Islet of Langerhans (tissue), 1 donor: ENCODE measurements at regions not wholly inside any gene's neighbourhood (a gene's known extent, or its start where the extent isn't known, plus 50 kb on each side); places are given as distances from the start of the nearest gene placed in this dataset.

Experiments used
- FAIRE-seq: peaks from one replicate; lab custom pipeline; 2011; peaks lifted over from hg19 to GRCh38; lab: Jason Lieb, UNC

DNA sequence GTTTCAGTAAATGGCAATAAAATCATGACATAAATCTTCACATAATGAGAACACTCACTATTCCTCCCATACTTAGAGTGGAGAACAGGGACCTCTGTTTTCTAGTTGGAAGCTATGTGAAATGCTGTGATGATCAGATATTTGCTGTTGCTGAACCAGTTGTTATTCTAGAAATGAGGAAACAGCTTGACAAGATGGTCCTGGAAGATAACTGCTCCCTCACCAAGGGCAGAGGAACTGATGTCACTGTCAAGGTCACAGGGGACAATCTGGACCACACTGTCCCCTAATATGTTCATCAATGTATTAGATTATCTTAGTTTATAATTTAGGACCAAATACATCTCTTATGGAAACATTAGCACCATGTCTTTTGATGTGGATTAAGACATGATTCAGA, 1173.3 kb downstream of the PCDH17 start:
- no peak for FAIRE-seq

DNA sequence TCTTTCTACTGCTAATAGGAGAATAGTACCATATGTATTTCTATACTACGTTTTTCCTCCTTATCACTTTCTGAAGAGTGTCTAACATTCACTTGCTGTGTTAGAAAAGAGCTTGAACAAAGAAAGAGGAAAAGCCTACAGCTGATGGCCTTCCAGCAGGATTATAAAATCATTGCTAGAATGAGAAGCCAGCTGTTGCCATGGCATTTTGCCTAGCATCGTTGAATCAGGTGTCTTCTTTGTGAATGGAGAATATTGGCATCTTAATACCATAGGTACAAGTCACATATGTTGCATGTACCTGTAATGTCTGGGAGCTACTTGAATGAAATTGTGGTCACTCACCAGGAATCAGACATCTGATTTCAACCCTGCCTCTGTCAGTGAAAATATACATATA, 1174.9 kb downstream of the PCDH17 start:
- no peak for FAIRE-seq

DNA sequence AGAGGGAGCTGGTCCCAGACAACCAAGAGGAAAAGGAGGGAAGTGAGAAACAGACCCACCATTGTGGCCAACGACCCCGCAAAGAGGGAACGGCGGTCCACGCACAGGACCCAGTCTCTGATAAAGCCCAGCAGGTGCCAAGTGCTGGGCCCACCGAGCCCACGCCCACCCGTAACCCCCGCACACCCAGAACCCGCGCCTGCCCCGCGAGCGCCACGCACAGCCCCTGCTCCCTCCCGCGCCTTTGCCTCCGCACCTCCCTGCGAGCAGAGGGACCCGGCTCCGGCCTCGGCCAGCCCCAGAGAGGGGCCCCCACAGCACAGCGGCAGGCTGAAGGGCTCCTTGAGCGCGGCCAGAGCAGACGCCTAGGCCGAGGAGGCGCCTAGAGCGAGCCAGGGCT, 1192.2 kb downstream of the PCDH17 start:
- no peak for FAIRE-seq

DNA sequence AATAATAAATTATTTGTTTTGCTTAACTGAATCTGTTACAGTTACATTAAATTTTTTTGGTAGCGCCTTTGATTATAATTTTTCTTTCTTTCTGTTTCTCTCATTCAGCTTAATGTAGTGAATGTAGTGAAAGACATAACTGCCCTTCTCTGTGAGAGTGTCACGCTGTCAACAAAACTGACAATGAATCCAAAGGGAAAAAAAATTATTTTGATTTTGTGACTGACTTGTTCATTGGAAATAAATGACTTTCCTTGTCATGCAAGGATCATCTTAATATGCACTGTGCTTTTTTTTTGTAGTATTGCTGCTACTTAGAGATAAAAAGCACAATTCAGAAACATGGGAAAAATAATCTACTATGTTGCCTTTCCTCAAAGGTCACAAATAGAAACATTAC, 1196.4 kb downstream of the PCDH17 start:
- FAIRE-seq = no peak

DNA sequence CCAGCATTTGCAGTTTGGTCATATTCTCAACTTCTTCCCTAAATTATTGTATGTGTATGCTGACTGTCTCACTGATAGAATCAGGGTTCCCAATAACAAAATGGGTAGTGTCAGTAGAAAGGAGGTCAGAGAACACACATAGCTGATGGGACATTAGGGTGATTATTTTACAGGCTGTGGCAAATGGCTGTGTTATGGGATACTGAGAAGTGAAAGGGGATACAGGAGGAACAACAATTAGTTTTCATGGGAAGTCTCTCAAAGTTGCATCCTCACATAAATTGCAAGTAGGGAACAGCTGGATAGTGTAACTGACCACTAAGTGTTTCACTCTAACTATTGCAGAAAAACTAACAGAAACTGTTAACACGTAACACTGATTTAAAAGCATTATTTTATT, 1199.3 kb downstream of the PCDH17 start:
- no peak for FAIRE-seq

DNA sequence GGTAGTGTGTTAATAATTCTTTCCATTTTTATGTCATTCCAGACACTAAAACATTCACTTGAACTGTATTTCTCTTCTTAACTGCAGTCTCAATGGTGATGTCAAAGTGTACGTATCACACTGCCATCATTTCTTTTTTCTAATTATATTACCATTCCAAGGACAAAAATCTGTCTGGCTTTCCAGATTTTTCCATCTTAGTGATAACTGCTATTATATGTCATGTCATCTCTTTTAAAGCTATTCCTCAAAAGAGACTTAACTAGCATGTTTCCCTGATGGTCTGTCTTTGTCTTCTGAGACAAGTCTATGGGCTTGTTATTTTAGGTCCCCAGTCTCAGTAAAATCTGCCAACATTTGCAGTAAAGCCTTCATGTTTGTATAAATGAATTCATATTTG, 1207.1 kb downstream of the PCDH17 start:
- no peak for FAIRE-seq

DNA sequence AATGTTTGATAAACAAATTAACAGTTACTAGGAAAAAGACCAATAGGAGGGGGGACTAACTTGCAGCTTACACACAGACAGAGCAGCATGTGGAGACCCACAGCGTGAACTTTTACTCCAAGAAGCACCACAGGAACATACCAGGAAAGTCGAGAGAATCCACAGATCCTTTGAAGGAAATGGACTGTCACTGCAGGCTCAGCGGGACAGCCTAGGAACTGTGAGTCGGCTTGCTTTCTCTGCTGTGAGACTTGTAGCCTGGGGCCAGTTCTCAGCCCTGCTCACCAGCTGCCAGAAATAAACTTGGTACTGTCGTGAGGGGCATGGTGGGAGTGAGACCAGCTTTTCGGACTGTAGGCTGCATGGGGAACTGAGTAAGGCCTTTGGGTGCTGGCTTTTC, 1211.5 kb downstream of the PCDH17 start:
- FAIRE-seq = no peak

DNA sequence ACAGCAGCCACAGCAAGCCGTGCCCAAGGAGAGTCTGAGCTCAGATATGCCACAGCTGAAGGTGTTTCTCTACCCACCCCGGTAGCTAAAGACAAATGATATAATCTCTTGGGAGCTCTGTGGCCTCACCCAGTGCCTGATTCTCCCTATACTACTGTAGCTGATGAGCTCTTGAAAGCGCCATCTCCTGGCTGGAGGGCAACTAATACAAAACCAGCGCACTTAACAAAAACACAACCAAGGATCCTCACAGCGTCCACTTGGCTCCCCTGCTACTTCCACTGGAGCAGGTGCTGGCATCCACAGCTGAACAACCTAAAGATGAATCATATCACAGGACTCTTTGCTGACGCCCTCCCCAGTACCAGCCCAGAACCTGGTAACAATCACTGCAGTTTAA, 1212.0 kb downstream of the PCDH17 start:
- no peak for FAIRE-seq

DNA sequence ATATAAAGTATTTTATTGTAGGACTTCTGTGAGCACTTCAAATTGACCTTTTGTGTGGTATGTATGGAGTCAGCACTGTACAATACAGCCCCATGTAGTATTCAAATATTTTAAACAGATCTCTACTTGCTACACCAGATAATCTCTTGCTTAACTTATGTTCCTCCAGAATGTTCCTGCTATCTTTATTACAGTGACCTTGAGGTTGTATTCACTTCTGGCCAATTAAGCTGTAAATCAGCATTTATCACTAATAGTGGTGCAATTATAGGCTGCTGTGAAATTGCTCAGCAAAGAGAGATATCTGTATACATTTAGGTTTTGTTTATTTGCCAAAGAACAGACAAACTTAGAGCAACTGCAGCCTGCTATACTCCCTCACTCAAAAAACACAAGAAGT, 1218.6 kb downstream of the PCDH17 start:
- no peak for FAIRE-seq

DNA sequence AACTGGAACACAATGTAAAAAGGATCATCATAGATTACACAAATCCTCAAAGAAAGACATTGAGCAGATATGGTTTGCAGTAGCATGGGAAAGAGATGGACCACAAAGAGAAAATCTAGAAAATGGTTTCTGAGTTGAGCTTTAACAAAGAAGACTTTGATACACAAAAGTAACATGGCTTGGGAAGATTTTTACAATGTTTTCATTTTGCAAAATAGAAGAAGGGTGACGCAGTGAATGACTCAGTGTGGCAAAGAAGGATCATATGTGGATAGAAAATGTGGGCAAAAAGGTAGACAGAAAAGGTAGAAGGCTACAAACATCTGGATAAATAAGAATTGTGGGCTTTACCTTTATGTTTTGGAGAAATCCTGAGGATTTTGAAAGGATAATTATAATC, 1220.5 kb downstream of the PCDH17 start:
- FAIRE-seq = no peak

DNA sequence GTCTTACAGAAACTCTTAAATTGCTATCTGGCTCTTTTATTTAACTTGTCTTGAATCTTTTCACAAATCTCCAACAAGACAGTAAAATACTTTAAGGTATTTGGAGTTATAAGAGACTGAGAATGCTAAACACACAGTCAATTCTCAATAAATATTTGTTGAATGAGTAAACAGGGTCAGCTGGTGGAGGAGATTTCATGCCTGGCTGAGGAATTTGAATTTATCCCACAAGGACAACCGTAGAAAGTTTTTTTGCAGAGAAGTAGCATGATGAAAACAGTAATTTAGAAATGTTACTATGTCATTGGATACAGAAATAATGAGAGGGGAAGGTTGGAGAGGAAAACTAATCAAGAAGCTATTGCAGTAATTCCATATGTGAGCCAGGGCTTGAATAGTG, 1223.7 kb downstream of the PCDH17 start:
- FAIRE-seq = no peak

DNA sequence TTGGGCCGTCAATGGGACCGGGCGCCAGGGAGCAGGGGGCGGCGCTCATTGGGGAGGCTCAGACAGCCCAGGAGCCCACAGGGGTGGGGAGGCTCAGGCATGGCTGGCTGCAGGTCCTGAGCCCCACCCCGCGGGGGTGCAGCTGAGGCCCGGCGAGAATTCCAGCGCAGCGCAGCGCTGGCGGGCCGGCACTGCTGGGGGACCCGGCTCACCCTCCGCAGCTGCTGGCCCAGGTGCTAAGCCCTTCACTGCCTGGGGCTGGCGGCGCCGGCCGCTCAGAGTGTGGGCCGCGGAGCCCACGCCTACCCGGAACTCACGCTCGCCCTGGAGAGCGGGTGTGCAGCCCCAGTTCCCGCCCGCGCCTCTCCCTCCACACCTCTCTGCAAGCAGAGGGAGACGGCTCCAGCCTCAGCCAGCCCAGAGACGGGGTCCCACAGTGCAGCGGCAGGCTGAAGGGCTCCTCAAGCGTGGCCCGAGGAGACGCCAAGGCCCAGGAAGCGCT, 1227.4 kb downstream of the PCDH17 start:
- FAIRE-seq = no peak

DNA sequence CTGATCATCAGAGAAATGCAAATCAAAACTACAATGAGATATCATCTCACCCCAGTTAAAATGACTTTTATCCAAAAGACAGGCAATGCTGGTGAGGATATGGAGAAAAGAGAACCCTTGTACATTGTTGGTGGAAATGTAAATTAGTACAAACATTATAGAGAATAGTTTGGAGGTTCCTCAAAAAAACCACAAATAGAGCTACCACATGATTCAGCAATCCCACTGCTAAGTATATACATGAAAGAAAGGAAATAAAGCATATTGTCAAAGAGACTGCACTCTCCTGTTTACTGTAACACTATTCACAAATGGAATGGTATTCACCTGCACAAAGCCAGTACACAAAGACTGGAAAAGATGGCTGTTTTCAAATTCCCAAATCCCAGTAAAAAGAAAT, 1233.7 kb downstream of the PCDH17 start:
- no peak for FAIRE-seq

DNA sequence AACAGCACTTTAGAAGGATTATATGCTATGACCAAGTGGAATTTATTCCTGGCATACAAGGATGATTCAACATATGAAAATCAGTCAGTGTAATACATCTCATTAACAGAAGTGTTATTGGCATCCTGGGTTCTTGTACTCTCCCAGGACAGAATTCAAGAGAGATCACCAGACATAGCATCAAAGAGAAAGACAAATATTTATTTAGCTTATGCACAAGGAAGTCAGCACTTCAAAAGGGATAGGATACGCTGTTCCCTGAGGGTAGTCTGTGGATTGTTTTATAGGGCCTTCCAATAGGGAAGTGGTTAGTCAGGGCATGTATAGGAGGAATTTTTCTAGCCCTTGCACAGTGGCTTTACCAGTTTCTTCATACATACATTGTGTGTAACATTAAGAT, 1238.0 kb downstream of the PCDH17 start:
- no peak for FAIRE-seq

DNA sequence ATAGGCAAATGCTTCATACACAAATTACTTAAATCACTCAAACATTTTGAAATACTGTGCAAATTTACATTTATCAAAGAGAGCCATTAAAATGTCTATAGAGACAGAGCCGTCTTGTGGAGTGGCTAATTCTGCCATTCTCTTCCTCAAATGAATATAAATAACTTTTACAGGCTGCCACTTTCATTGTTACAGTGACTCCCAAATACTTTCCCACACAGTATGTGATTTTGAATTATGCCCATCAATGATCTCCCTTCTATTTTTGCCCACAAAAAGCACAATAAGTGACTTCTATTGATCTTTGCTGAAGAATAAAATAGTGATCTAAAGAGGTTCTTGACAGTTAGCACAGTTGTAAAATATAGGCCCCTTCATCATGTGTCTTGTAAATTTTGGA, 1244.9 kb downstream of the PCDH17 start:
- FAIRE-seq = no peak

DNA sequence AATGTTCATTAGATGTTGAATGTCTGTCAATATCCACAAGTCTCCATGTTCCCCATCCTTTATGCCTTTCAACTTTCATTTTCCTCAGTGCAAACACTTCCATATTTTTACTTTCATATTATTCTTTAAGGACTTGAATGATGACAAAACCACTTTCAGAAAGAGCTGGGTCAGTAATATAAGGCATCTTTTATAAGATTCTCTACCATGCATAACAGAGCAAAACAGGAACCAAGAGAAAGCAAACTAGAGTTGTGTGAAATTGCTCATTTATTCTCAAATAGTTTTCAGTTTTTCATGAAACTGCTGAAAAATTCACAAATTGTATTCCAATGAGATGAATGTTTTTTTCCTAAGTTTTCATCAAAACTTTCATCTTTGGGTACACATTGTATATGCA, 1247.6 kb downstream of the PCDH17 start:
- FAIRE-seq = peak; percentile 13

DNA sequence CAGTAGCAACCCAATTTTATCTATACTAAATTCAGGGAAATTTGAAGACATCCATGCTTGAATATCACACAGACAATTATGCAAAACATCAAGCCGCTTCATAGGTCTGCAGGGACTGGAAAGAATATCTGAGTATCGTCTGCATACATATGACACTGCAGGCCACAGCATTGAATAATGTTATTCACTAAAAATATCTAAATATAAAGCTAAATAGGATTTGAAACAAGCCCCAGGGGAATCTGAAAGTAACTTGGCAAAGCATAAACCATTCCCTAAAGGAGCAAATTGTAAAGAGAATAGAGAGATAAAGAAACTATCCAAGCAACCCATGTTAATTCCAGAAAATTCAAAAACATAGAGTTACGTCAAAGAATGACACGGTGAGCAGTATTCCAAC, 1251.0 kb downstream of the PCDH17 start:
- FAIRE-seq = no peak

DNA sequence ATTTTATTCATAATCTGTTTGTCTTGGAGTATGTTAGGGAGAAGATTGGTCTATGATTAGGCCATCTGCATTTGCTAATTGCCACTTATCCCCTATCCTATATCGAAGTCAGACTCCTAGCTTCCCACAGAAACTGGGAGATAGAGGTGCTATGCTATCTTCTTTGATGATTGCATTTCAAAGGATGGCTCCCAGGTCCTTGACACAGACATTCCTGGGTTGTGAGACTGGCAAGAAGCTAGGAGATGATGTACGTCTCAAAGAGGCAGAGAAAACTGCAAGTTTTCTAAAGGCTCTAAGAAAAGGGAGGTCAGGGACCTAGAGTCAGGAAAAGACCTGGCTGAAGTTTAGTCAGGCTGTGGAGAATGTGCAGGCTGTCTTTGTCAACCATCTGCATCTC, 1251.9 kb downstream of the PCDH17 start:
- FAIRE-seq = no peak

DNA sequence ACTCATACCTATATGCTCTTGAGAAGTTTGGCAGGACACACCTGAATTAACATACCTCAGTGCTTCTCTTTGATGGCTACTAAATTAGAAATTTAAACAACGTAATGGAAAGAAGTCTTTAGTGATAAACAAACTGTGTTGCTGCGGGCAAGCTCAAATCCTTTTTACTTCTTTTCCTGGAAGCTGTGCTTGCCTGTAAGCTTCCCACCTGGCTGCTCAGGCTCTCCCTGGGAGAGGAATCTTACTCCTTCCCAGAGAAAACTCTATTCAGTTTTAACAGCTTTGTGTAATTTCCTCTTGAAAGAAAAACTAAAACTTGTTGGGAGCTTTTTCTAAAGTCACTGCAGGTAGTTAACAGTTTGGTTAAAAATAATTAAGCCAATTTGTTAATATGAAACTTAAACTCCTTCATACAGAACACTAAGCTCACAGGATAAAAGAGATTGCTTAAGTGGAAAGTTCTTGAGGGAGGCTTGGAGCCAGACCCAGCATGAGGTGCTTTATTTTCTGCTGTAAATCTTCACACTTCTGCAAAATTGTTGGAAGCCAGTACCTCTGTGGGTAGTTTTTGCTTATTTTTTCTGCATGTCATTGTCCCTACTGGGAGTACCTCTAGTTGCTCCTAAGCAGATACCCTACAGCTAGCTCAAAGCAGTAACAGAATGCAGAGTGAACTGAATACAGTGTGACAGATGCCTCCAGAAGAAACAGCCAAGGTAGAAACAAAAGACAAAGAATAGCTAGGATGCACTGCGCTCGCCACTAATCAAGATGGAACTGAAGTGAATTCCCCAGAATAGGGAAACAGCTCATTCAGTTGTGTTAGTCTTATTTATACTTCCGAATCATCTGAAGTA, 1253.0 kb downstream of the PCDH17 start:
- no peak for FAIRE-seq

DNA sequence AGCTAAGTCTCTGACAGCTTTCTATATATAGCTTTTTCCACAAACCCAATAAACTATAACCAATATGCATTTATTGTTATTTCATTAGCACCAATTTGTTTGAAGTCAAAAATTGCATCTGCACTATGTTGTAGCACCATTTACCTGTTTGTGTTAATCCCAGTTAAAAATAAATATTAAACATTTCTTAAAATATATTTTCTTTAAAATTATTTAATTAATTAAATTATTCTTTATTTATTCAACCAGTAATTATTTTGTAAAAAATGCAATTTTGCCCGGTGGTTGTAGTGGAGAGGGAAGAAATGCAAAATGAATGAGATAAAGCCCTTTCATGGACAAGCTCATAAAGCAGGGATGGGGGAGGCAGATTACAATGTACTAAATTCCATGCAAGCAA, 1257.9 kb downstream of the PCDH17 start:
- no peak for FAIRE-seq

DNA sequence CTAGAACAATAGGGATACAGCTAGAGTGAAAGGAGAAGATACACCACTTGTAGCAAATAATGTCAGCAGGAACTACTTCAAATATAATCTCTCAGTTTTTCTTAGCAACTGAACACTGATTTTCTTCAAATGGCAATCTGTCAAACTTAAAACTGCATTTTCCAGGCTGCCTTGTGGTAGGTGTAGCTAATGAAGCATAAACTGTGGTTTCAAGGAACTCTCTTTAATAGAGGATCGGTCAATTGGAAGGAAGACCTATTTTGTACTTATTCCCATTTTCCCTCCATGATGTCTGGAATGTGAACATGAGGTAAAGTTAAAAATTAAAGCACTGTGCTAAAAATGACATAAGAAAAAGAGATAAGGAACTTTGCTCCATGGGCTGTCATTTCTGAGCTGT, 1261.9 kb downstream of the PCDH17 start:
- FAIRE-seq = no peak

DNA sequence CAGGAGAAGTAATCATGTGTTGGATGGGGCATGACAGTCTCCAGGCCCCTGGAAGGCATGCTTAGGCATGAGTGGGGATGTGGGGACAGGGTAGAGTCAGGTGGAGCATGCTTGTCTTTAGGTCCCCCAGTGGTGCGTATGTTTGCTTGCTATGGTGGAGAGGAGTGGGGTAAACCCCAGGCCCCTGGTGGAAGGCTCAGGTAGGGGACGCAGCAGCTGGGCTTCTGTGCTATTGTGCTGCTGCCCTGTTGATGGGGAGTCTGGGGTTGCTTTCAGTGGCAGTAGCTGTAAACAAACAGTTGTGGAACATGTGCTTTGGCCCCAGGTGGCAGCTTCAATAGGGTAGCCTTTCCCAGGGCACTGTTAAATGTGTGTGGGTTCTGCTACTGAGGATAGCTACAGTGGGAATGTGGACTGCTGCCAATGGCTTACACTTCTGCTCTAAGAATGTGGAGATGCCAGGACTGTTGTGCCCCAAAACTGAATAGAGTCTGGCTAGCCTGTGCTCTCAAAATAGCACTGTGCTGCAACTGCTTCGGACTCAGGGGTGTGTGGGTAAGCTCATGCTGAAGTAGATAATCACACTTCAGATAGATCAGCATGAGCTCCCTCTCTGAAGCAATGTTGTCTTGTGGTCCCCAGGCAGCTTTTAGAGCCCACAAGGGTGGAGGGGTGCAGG, 1257.3 kb downstream of the DIAPH3 start:
- FAIRE-seq = no peak

DNA sequence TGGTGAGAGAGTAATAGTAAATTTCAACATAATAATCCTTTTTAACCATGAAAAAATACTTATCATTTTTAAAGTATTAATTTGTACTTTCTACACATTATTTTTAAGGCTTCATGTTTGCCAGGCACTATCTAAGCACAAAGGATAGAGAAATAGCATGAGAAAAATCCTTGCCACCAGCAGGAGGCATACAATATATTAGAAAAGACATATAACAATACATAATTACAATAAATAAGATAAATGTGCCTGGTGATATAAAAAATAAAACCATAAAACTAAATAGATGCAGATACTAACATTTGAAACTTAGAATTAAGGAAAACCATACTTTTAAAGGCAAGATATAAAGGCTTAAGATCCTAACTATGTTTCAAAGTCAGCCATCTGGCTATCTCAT, 1256.4 kb downstream of the DIAPH3 start:
- no peak for FAIRE-seq
